ENCODE measurements at regions not wholly inside any gene's neighbourhood (a gene's known extent, or its start where the extent isn't known, plus 50 kb on each side); places are given as distances from the start of the nearest gene placed in this dataset.

- TF ChIP-seq CTCF (IDR thresholded peaks at IDR 0.05) (no peak), POLR2A (IDR thresholded peaks at IDR 0.05) (no peak)
Observed at GRCh38 chr3:193964517-193964880, 171.4 kb upstream of the HES1 start.
